Bronchial epithelial cell (primary cell): ENCODE measurements at regions not wholly inside any gene's neighbourhood (a gene's known extent, or its start where the extent isn't known, plus 50 kb on each side); places are given as distances from the start of the nearest gene placed in this dataset.
A peak's percentile ranks its signal among the peaks of the same experiment; 100 is the strongest.

Experiments used
- DNase-seq: peaks from one replicate; pipeline ENCODE4 v3.0.0-alpha.2; 2010; ENCODE audit warnings: low read depth
- FAIRE-seq: peaks from 2 replicates; lab custom pipeline; 2011; peaks lifted over from hg19 to GRCh38; lab: Jason Lieb, UNC
- H3K27me3 ChIP-seq: 2 replicates; pipeline ENCODE4 v1.5.1; 2011; ENCODE audit warnings: low read length; ENCODE audit not compliant: control insufficient read depth, insufficient read depth
- H3K36me3 ChIP-seq: 2 replicates; pipeline ENCODE4 v1.5.1; 2011; ENCODE audit warnings: low read length; ENCODE audit not compliant: control insufficient read depth, insufficient read depth
- H3K4me3 ChIP-seq: 2 replicates; pipeline ENCODE4 v1.5.1; 2011; ENCODE audit warnings: mild to moderate bottlenecking, low read depth, low read length, control low read depth
- CTCF ChIP-seq: IDR thresholded peaks from 2 replicates; pipeline ENCODE4 v1.5.1; 2011; ENCODE audit warnings: mild to moderate bottlenecking, moderate library complexity, low read length, control low read depth, inconsistent platforms; ENCODE audit not compliant: insufficient read depth, severe bottlenecking

- no peaks in the 10 kb centered on the region for H3K27me3 ChIP-seq
- no peak overlapping the region for H3K4me3 ChIP-seq
- no peaks in the 10 kb centered on the region for H3K36me3 ChIP-seq
- FAIRE-seq: no peak
- DNase-seq: no peak
- no peak for TF ChIP-seq CTCF
Observed at GRCh38 chr16:51635181-51635580, 484.1 kb upstream of the SALL1 start.

- no peaks in the 10 kb centered on the region for H3K36me3 ChIP-seq
- no peak for DNase-seq
- no peak for FAIRE-seq
- no peaks in the 10 kb centered on the region for H3K27me3 ChIP-seq
- no peak for TF ChIP-seq CTCF
- H3K4me3 ChIP-seq: no peak overlapping the region
Observed at GRCh38 chr16:51630076-51630475, 479.0 kb upstream of the SALL1 start.

GRCh38 chr16:51629576-51629975, 478.5 kb upstream of the SALL1 start:
- DNase-seq (no peak), FAIRE-seq (no peak)
- no peak overlapping the region for H3K4me3 ChIP-seq
- no peaks in the 10 kb centered on the region for H3K27me3 ChIP-seq
- no peak for TF ChIP-seq CTCF
- H3K36me3 ChIP-seq: no peaks in the 10 kb centered on the region

- Histone ChIP-seq H3K27me3 (no peaks in the 10 kb centered on the region), H3K36me3 (no peaks in the 10 kb centered on the region), H3K4me3 (no peak overlapping the region)
- peak; percentile 13 for FAIRE-seq
- peak; percentile 17 for DNase-seq
- TF ChIP-seq CTCF: no peak
Observed at GRCh38 chr16:51624080-51624775, 473.2 kb upstream of the SALL1 start.

GRCh38 chr16:51621610-51622009, 470.5 kb upstream of the SALL1 start:
- Histone ChIP-seq H3K36me3 (no peaks in the 10 kb centered on the region), H3K4me3 (no peak overlapping the region), H3K27me3 (no peaks in the 10 kb centered on the region)
- no peak for TF ChIP-seq CTCF
- DNase-seq: no peak
- FAIRE-seq: no peak

GRCh38 chr16:51615141-51615540, 464.1 kb upstream of the SALL1 start:
- Histone ChIP-seq H3K36me3 (no peaks in the 10 kb centered on the region), H3K27me3 (no peaks in the 10 kb centered on the region), H3K4me3 (no peak overlapping the region)
- DNase-seq: no peak
- FAIRE-seq: no peak
- TF ChIP-seq CTCF: no peak
